Ovary (tissue), 3 donors: ENCODE measurements at regions not wholly inside any gene's neighbourhood (a gene's known extent, or its start where the extent isn't known, plus 50 kb on each side); places are given as distances from the start of the nearest gene placed in this dataset.

Experiments used
- POLR2A ChIP-seq: fragments of 450-650 bp; IDR thresholded peaks from one replicate; pipeline ENCODE4 v1.6.1; 2017; ENCODE audit warnings: antibody characterized with exemption, mild to moderate bottlenecking, moderate library complexity
- TF ChIP-seq, protein P1 (sequence below), 3 donors: fragments of 450-650 bp in 2 of 3; fragments of 200-600 bp in 1 of 3; IDR thresholded peaks; one replicate each; pipeline versions ENCODE4 v1.5.1 to v1.8.0; 2016 to 2022; ENCODE audit warnings: antibody characterized with exemption in 3 of 3, mild to moderate bottlenecking in 1 of 3
- donor health status: DM: no; HTN: no; CAD: no.

GRCh38 chr20:21944227-21944626 lies 238.8 kb downstream of the PAX1 start:
- TF ChIP-seq, protein P1, sequence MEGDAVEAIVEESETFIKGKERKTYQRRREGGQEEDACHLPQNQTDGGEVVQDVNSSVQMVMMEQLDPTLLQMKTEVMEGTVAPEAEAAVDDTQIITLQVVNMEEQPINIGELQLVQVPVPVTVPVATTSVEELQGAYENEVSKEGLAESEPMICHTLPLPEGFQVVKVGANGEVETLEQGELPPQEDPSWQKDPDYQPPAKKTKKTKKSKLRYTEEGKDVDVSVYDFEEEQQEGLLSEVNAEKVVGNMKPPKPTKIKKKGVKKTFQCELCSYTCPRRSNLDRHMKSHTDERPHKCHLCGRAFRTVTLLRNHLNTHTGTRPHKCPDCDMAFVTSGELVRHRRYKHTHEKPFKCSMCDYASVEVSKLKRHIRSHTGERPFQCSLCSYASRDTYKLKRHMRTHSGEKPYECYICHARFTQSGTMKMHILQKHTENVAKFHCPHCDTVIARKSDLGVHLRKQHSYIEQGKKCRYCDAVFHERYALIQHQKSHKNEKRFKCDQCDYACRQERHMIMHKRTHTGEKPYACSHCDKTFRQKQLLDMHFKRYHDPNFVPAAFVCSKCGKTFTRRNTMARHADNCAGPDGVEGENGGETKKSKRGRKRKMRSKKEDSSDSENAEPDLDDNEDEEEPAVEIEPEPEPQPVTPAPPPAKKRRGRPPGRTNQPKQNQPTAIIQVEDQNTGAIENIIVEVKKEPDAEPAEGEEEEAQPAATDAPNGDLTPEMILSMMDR (IDR thresholded peaks at IDR 0.05), result no peak
- TF ChIP-seq POLR2A, result no peak
